ENCODE measurements at regions not wholly inside any gene's neighbourhood (a gene's known extent, or its start where the extent isn't known, plus 50 kb on each side); places are given as distances from the start of the nearest gene placed in this dataset.

- no peak overlapping the region for H3K27ac ChIP-seq (ENCODE audit: low read depth in 1 of 2, low read length in 2 of 2)
- Mint-ChIP-seq H3K4me1 (no peaks in the 10 kb centered on the region), H3K36me3 (no peaks in the 10 kb centered on the region), H3K27me3 (ENCODE audit: low read depth in 3 of 3) (peaks cover 0 to 5% (median 0%) of the 10 kb centered on the region in 3 donors), H3K9me3 (no peaks in the 10 kb centered on the region), H3K27ac (no peak overlapping the region), H3K4me3 (no peak overlapping the region)
- H4K20me1 ChIP-seq (ENCODE audit: insufficient read depth, low read length): no peaks in the 10 kb centered on the region
- H3K4me1 ChIP-seq (ENCODE audit: control insufficient read depth in 1 of 2, insufficient read depth in 2 of 2, low read length in 2 of 2): no peaks in the 10 kb centered on the region
- intact Hi-C loops (cut with micrococcal nuclease): no loop called here
- H3K36me3 ChIP-seq (replicated peaks in 1 of 2; ENCODE audit: control insufficient read depth in 1 of 2, insufficient read depth in 2 of 2, low read length in 2 of 2): no peaks in the 10 kb centered on the region
- no peak overlapping the region for H3K4me3 ChIP-seq (replicated peaks in 1 of 3; ENCODE audit: low read depth in 2 of 3, low read length in 3 of 3)
- no peaks in the 10 kb centered on the region for H3K27me3 ChIP-seq (ENCODE audit: control insufficient read depth in 2 of 2, insufficient read depth in 2 of 2, low read length in 2 of 2)
- no peak for DNase-seq
- H2AFZ ChIP-seq (ENCODE audit: insufficient read depth, low read depth, low read length, poor library complexity, severe bottlenecking): no peak overlapping the region
- no peak overlapping the region for H3K4me2 ChIP-seq (replicated peaks; ENCODE audit: extremely low read depth, low read length, poor library complexity, severe bottlenecking)
- 68% methylated on average over 2 of the region's 4 CpGs for WGBS (ENCODE audit: insufficient coverage)
- no peak for TF ChIP-seq CTCF (IDR thresholded peaks at IDR 0.05)
- no peaks in the 10 kb centered on the region for H3K79me2 ChIP-seq (ENCODE audit: insufficient read depth, low read length)
- no peak overlapping the region for H3K9ac ChIP-seq (ENCODE audit: insufficient read depth, low read length, poor library complexity, severe bottlenecking)
- H3K9me3 ChIP-seq (replicated peaks in 1 of 2; ENCODE audit: control insufficient read depth in 1 of 2, insufficient read depth in 1 of 2, low read length in 2 of 2): no peaks in the 10 kb centered on the region
Observed at GRCh38 chr12:115225845-115226244, 541.9 kb upstream of the TBX3 start.

GRCh38 chr12:115223991-115224390 is 540.0 kb upstream of the TBX3 start:
- no peaks in the 10 kb centered on the region for H3K4me1 Mint-ChIP-seq
- H3K9ac ChIP-seq (ENCODE audit: insufficient read depth, low read length, poor library complexity, severe bottlenecking): no peak overlapping the region
- H3K4me3 Mint-ChIP-seq: no peak overlapping the region
- no peak overlapping the region for H3K4me2 ChIP-seq (replicated peaks; ENCODE audit: extremely low read depth, low read length, poor library complexity, severe bottlenecking)
- H3K79me2 ChIP-seq (ENCODE audit: insufficient read depth, low read length): no peaks in the 10 kb centered on the region
- no peak overlapping the region for H3K27ac Mint-ChIP-seq
- no peaks in the 10 kb centered on the region for H3K4me1 ChIP-seq (ENCODE audit: control insufficient read depth in 1 of 2, insufficient read depth in 2 of 2, low read length in 2 of 2)
- no peaks in the 10 kb centered on the region for H3K36me3 ChIP-seq (replicated peaks in 1 of 2; ENCODE audit: control insufficient read depth in 1 of 2, insufficient read depth in 2 of 2, low read length in 2 of 2)
- H3K9me3 Mint-ChIP-seq: no peaks in the 10 kb centered on the region
- intact Hi-C loops (cut with micrococcal nuclease): no loop called here
- no peaks in the 10 kb centered on the region for H3K36me3 Mint-ChIP-seq
- no peak overlapping the region for H3K4me3 ChIP-seq (replicated peaks in 1 of 3; ENCODE audit: low read depth in 2 of 3, low read length in 3 of 3)
- WGBS (ENCODE audit: insufficient coverage): 100% methylated on average over 1 of the region's 4 CpGs
- no peak overlapping the region for H3K27ac ChIP-seq (ENCODE audit: low read depth in 1 of 2, low read length in 2 of 2)
- H4K20me1 ChIP-seq (ENCODE audit: insufficient read depth, low read length): no peaks in the 10 kb centered on the region
- no peaks in the 10 kb centered on the region for H3K27me3 ChIP-seq (ENCODE audit: control insufficient read depth in 2 of 2, insufficient read depth in 2 of 2, low read length in 2 of 2)
- no peak overlapping the region for H2AFZ ChIP-seq (ENCODE audit: insufficient read depth, low read depth, low read length, poor library complexity, severe bottlenecking)
- no peak for DNase-seq
- no peaks in the 10 kb centered on the region for H3K9me3 ChIP-seq (replicated peaks in 1 of 2; ENCODE audit: control insufficient read depth in 1 of 2, insufficient read depth in 1 of 2, low read length in 2 of 2)
- TF ChIP-seq CTCF (IDR thresholded peaks at IDR 0.05): no peak
- peaks cover 0 to 5% (median 0%) of the 10 kb centered on the region in 3 donors for H3K27me3 Mint-ChIP-seq (ENCODE audit: low read depth in 3 of 3)
